SK-N-SH (cell line): ENCODE measurements at regions not wholly inside any gene's neighbourhood (a gene's known extent, or its start where the extent isn't known, plus 50 kb on each side); places are given as distances from the start of the nearest gene placed in this dataset.

Source experiments
- EP300 ChIP-seq, 2 experiments: IDR thresholded peaks; 2 replicates each; pipeline versions ENCODE4 v1.4.0 to v1.6.1; 2012; ENCODE audit warnings: borderline replicate concordance in 1 of 2, low read depth in 1 of 2, low read length in 1 of 2
- FOXM1 ChIP-seq: IDR thresholded peaks from 2 replicates; pipeline ENCODE4 v1.4.0; 2012; ENCODE audit warnings: low read depth, mild to moderate bottlenecking
- MXI1 ChIP-seq: IDR thresholded peaks from 2 replicates; pipeline ENCODE4 v1.6.1; 2012; ENCODE audit warnings: mild to moderate bottlenecking, low read depth, low read length, improper control_type of control experiment
- NFIC ChIP-seq: IDR thresholded peaks from 2 replicates; pipeline ENCODE4 v1.4.0; 2012; ENCODE audit warnings: borderline replicate concordance
- POLR2AphosphoS5 ChIP-seq: IDR thresholded peaks from 2 replicates; pipeline ENCODE4 v1.6.1; 2012; ENCODE audit warnings: low read depth, low read length
- RXRA ChIP-seq: IDR thresholded peaks from 2 replicates; pipeline ENCODE4 v1.4.0; 2012; ENCODE audit warnings: low read depth, mild to moderate bottlenecking, borderline replicate concordance
- TAF1 ChIP-seq: IDR thresholded peaks from 2 replicates; pipeline ENCODE4 v1.6.1; 2012; ENCODE audit warnings: low read depth, mild to moderate bottlenecking, low read length, moderate library complexity, borderline replicate concordance
- TF ChIP-seq, protein P1 (sequence below): fragments of 200-600 bp; sonication (generic); IDR thresholded peaks from 2 replicates; pipeline ENCODE4 v1.6.1; 2017; ENCODE audit warnings: antibody characterized with exemption, mild to moderate bottlenecking, moderate library complexity
- TF ChIP-seq, protein P2 (sequence below): IDR thresholded peaks from 2 replicates; pipeline ENCODE4 v1.4.0; 2012; ENCODE audit warnings: low read depth

DNA sequence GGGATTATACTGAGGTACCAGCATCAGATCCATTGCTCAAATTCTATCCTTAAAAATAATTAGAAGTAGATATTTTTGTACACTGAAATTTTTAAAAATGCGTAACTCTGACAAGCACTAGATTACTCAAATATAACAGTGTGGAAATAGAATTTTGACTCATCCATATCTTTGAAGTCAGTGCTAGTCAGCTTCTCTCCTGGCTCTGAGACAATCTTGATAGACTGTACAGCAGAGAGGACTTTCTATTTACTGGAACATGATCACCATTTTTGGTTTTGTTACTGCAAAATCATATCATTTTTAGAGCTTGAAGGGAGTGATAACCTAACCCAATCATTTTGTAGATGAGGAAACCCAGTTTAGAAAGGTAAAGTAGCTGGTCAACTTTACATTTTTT, 195.0 kb downstream of the MTERF1 start:
- TF ChIP-seq FOXM1 (no peak), RXRA (no peak), TAF1 (no peak), MXI1 (no peak), POLR2AphosphoS5 (no peak), NFIC (no peak), EP300 (IDR thresholded peaks at IDR 0.05; ENCODE audit: borderline replicate concordance in 1 of 2, low read depth in 1 of 2, low read length in 1 of 2) (no peak)
- TF ChIP-seq, protein P1, sequence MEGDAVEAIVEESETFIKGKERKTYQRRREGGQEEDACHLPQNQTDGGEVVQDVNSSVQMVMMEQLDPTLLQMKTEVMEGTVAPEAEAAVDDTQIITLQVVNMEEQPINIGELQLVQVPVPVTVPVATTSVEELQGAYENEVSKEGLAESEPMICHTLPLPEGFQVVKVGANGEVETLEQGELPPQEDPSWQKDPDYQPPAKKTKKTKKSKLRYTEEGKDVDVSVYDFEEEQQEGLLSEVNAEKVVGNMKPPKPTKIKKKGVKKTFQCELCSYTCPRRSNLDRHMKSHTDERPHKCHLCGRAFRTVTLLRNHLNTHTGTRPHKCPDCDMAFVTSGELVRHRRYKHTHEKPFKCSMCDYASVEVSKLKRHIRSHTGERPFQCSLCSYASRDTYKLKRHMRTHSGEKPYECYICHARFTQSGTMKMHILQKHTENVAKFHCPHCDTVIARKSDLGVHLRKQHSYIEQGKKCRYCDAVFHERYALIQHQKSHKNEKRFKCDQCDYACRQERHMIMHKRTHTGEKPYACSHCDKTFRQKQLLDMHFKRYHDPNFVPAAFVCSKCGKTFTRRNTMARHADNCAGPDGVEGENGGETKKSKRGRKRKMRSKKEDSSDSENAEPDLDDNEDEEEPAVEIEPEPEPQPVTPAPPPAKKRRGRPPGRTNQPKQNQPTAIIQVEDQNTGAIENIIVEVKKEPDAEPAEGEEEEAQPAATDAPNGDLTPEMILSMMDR: no peak
- TF ChIP-seq, protein P2, sequence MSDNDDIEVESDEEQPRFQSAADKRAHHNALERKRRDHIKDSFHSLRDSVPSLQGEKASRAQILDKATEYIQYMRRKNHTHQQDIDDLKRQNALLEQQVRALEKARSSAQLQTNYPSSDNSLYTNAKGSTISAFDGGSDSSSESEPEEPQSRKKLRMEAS: no peak
